Upper lobe of right lung (tissue), 1 donor: ENCODE measurements at regions not wholly inside any gene's neighbourhood (a gene's known extent, or its start where the extent isn't known, plus 50 kb on each side); places are given as distances from the start of the nearest gene placed in this dataset.

Source experiments
- ATAC-seq: fragments of 200-7000 bp; cut with Tn5 transposase; one replicate; pipeline ENCODE4 v1.9.1; 2020; ENCODE audit warnings: mild to moderate bottlenecking, moderate library complexity
- DNase-seq: peaks from one replicate; pipeline ENCODE4 v3.0.0-alpha.2; 2020
- H3K27ac ChIP-seq: fragments of 200-600 bp; one replicate; pipeline ENCODE4 v1.8.0; 2022
- H3K27me3 ChIP-seq: fragments of 200-600 bp; one replicate; pipeline ENCODE4 v1.8.0; 2022; ENCODE audit warnings: mild to moderate bottlenecking
- H3K36me3 ChIP-seq: fragments of 200-600 bp; one replicate; pipeline ENCODE4 v1.8.0; 2022
- H3K4me1 ChIP-seq: fragments of 200-600 bp; one replicate; pipeline ENCODE4 v1.8.0; 2022
- H3K4me3 ChIP-seq: fragments of 200-600 bp; one replicate; pipeline ENCODE4 v1.8.0; 2022; ENCODE audit warnings: mild to moderate bottlenecking
- H3K9me3 ChIP-seq: fragments of 200-600 bp; one replicate; pipeline ENCODE4 v1.8.0; 2022
- CTCF ChIP-seq: fragments of 200-600 bp; IDR thresholded peaks from one replicate; pipeline ENCODE4 v1.8.0; 2022; ENCODE audit warnings: antibody characterized with exemption
- intact Hi-C: fragments of 100-400 bp; cut with DNase I; formaldehyde crosslinking; loops from one replicate; pipeline ENCODE4 v1.11.0; 2022
- donor health status: DM: no; HTN: yes; CAD: no; lungs with severe emphysema.

- TF ChIP-seq CTCF: no peak
- Histone ChIP-seq H3K27ac (no peak overlapping the region), H3K9me3 (no peaks in the 10 kb centered on the region), H3K4me1 (no peaks in the 10 kb centered on the region), H3K36me3 (no peaks in the 10 kb centered on the region), H3K4me3 (no peak overlapping the region), H3K27me3 (no peaks in the 10 kb centered on the region)
- ATAC-seq (no peak), DNase-seq (no peak)
- intact Hi-C loops: no loop called here
These were observed 1093.9 kb upstream of the CDH6 start for GRCh38 chr5:30099634-30100033.

GRCh38 chr5:30098940-30099339, 1094.5 kb upstream of the CDH6 start:
- no peak for TF ChIP-seq CTCF
- H3K4me1 ChIP-seq: no peaks in the 10 kb centered on the region
- H3K36me3 ChIP-seq: no peaks in the 10 kb centered on the region
- no peak overlapping the region for H3K4me3 ChIP-seq
- no peaks in the 10 kb centered on the region for H3K9me3 ChIP-seq
- no peak for ATAC-seq
- H3K27ac ChIP-seq: no peak overlapping the region
- no peaks in the 10 kb centered on the region for H3K27me3 ChIP-seq
- intact Hi-C loops: no loop called here
- no peak for DNase-seq

- no peak for TF ChIP-seq CTCF
- H3K4me3 ChIP-seq: no peak overlapping the region
- H3K27ac ChIP-seq: no peak overlapping the region
- H3K36me3 ChIP-seq: no peaks in the 10 kb centered on the region
- intact Hi-C loops: no loop called here
- no peaks in the 10 kb centered on the region for H3K9me3 ChIP-seq
- no peaks in the 10 kb centered on the region for H3K4me1 ChIP-seq
- H3K27me3 ChIP-seq: no peaks in the 10 kb centered on the region
- no peak for ATAC-seq
- DNase-seq: no peak
These were observed 1100.9 kb upstream of the CDH6 start for GRCh38 chr5:30092548-30092947.

- Histone ChIP-seq H3K36me3 (no peaks in the 10 kb centered on the region), H3K27me3 (no peaks in the 10 kb centered on the region), H3K27ac (no peak overlapping the region), H3K9me3 (peaks cover 8% of the 10 kb centered on the region), H3K4me1 (no peaks in the 10 kb centered on the region), H3K4me3 (no peak overlapping the region)
- DNase-seq: no peak
- ATAC-seq: peak; percentile 39
- no peak for TF ChIP-seq CTCF
- intact Hi-C loops: no loop called here
These were observed 1123.8 kb upstream of the CDH6 start for GRCh38 chr5:30069441-30070263.

GRCh38 chr5:30063503-30063902, 1130.0 kb upstream of the CDH6 start:
- Histone ChIP-seq H3K9me3 (no peaks in the 10 kb centered on the region), H3K4me1 (no peaks in the 10 kb centered on the region), H3K36me3 (no peaks in the 10 kb centered on the region), H3K27me3 (no peaks in the 10 kb centered on the region), H3K4me3 (no peak overlapping the region), H3K27ac (no peak overlapping the region)
- no peak for DNase-seq
- TF ChIP-seq CTCF: no peak
- intact Hi-C loops: no loop called here
- no peak for ATAC-seq

GRCh38 chr5:30051976-30052375, 1141.5 kb upstream of the CDH6 start:
- Histone ChIP-seq H3K27me3 (no peaks in the 10 kb centered on the region), H3K4me1 (no peaks in the 10 kb centered on the region), H3K36me3 (no peaks in the 10 kb centered on the region), H3K27ac (no peak overlapping the region), H3K4me3 (no peak overlapping the region), H3K9me3 (peaks cover 6% of the 10 kb centered on the region)
- TF ChIP-seq CTCF: no peak
- intact Hi-C loops: no loop called here
- DNase-seq (no peak), ATAC-seq (no peak)
